ENCODE measurements at regions not wholly inside any gene's neighbourhood (a gene's known extent, or its start where the extent isn't known, plus 50 kb on each side); places are given as distances from the start of the nearest gene placed in this dataset.

DNA sequence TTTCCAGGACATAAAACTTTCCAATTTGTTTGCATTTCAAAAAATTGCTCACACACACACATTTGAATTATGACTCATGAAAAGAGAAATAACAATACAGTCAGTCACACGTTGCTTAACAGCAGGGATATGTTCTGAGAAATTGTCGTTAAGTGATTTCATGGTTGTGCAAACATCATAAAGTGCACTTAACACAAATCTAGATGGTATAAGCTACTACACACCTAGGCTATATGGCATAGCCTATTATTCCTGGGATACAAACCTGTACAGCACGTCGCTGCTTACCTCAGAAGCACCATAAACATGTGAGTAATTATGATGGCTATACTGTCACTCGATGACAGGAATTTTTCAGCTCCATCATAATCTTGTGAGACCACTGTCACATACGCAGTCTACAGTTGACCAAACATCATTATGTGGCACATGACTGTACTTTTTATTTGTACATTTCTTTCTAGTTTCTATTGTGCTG, 378.2 kb downstream of the ACTL7B start:
- peak; percentile 89 for DNase-seq (ENCODE audit: low read depth, low spot score)
- peak overlapping the region; percentile 89 for H3K27ac ChIP-seq

GRCh38 chr9:108476574-108476973, 379.2 kb downstream of the ACTL7B start:
- peak overlapping the region; percentile 89 for H3K27ac ChIP-seq

GRCh38 chr9:108475813-108476212, 380.0 kb downstream of the ACTL7B start:
- no peak for DNase-seq (ENCODE audit: low read depth, low spot score)
- H3K27ac ChIP-seq = peak overlapping the region; percentile 89

More at GRCh38 chr9:108476574-108476973, 379.2 kb downstream of the ACTL7B start:
- no peak for DNase-seq (ENCODE audit: low read depth, low spot score)

GRCh38 chr9:108474356-108474755, 381.4 kb downstream of the ACTL7B start:
- DNase-seq (ENCODE audit: low read depth, low spot score) = no peak
- peak overlapping the region; percentile 80 for H3K27ac ChIP-seq

GRCh38 chr9:108473209-108474112, 382.3 kb downstream of the ACTL7B start:
- peak; percentile 60 for DNase-seq (ENCODE audit: low read depth, low spot score)

DNA sequence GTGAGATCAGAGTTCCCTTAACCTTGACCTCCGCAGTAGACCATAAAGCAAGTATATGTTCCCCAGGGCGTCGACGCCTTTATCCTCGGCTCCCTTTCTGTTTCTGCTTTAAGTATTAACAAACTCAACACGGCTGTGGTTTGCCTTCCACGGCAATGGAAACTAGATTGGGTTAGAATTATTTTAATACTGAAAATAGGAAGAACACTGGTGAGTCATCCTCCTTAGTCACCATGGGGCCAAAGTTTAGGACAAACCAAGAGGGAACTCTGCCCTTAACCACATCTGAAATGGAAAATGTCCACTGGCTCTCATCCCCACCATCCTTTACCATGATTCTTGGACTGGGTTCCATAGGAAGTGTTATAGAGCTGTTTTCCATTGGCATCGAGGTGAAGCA, 386.1 kb downstream of the ACTL7B start:
- no peak for DNase-seq (ENCODE audit: low read depth, low spot score)

More at GRCh38 chr9:108473209-108474112, 382.3 kb downstream of the ACTL7B start:
- H3K27ac ChIP-seq = peak overlapping the region; percentile 80

DNA sequence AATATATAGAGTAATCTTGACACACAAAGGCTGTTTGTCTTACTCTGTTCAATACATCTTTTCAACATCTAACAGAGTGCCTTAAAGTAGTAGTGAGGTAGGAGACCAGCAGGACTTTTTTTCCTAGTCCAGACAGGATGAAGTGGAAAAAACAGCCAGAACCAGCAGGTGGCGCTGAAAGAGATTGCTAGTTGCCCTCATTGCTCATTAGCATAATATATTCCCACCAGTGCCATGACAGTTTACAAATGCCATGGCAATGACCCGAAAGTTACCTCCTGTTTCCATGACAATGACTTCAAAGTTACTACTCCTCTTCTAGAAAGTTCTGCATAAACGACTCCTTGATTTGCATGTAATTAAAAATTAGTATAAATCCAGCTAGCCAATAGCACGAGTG, 387.4 kb downstream of the ACTL7B start:
- no peak overlapping the region for H3K27ac ChIP-seq
- DNase-seq (ENCODE audit: low read depth, low spot score) = no peak

More for the DNA sequence above, 386.1 kb downstream of the ACTL7B start:
- no peak overlapping the region for H3K27ac ChIP-seq

DNA sequence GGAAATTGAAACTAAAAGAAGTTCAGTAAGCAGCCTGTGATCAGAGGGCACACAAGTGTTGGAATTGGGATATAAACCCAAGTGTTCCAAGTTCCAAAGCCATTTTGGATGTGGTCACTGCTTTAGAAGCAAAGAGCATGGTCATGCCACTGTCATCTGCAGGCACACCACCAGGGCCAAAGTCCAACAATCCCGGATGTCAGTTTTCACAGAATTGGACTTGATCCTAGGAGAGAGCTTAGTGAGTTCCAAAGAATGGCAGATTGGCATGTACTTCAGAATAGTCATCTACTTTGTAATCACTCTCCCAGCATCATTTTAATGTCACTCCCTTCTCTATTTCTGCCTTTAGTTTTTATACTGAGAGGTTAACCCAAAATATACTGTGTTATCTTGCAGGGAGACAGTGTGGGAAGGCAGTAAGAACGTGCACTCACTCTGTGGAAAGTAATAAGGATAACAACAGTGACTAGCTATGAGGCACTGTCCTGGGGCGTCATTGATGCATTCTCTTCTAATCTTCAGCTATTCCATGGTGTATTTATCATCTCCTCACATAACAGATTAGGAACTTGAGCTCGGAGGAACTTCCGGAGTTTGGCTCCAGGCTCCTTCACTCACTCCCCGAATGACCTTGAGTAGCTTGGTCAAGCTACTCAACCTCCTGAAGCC, 388.0 kb downstream of the ACTL7B start:
- no peak overlapping the region for H3K27ac ChIP-seq
- no peak for DNase-seq (ENCODE audit: low read depth, low spot score)

DNA sequence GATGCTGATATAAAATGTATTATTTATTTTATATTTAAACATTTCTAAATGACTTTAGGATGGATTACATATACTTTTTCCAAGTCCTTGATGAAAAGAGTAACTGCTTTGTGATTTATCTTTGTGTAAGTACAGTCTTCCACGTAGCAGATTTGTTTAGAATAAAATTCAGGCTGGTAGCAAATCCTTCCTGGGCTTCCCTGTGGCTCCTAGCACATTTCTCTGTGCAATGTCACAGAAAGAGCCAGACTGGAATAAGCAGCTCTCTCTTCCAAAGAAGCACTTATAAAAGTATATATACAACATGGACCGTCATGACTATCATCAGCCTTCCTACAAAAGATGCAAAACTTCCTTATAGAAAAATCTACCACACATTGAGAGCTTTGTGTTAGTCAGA, 388.6 kb downstream of the ACTL7B start:
- DNase-seq (ENCODE audit: low read depth, low spot score) = no peak
- H3K27ac ChIP-seq = no peak overlapping the region

DNA sequence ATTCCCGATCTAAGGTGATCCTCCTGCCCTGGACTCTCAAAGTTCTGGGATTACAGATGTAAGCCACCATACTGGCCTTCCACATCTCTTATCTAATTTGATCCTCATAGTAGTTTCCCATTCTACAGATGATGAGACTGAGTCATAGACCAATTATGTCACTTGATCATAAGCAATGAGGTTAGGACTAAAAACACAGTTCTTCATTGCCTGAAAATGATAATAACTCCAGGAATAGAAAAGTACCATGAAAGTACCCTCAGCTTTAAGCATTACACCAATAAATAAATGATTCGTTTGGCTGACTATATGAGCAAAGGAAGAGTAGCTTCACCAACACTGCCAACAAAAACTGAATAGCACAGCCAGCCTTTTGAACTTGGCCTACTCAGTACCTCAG, 389.5 kb downstream of the ACTL7B start:
- H3K27ac ChIP-seq = no peak overlapping the region
- DNase-seq (ENCODE audit: low read depth, low spot score) = no peak

DNA sequence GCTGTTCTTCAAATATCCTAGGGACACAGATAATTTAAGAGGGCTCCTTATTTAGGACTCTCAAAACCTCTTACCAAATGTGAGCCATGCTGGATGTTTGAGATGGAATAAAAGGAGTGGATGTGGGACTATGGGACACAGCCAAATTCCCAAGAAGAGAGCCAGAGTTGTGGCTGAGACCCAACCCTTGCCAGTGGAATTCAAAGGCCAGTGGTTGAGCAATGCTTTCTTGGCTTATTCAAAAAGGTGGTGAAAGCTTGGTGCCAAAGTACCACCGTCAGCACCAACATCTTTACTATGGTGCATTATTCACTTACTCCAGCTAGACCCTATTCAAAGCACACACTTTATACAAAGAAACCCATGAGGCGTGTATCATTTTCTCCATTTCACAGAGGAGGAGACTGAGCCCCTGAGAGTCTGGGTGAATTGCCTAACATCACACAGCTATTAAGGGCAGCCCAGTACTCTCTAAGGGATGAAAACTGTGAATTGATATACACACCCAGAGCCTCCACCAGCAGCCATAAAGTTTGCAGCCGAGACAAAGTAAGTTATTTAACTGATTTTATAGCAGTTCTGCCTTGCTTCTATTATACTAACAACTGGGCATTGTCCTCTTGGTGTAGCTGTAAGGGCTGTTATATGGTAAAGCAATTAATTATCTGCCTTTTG, 391.7 kb downstream of the ACTL7B start:
- DNase-seq (ENCODE audit: low read depth, low spot score) = no peak
- H3K27ac ChIP-seq = no peak overlapping the region

DNA sequence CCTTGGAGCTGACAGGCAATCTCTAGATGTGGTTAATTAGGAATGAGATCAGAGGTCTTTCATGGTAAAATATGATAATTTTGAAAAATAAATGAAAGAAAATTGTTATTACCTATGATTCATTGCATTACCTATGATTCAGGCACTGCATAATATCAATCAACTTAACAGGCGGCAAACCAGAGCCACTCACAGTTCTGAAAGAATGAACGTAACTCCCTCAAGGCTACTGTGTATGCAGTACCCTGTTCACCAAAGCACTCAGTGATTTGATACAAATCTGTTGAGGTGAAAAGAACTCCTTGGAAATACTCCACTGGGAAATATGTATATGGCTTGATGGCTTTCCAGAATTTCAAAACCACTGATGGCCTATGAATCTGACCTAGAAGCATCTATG, 398.9 kb downstream of the ACTL7B start:
- H3K27ac ChIP-seq = no peak overlapping the region
- DNase-seq (ENCODE audit: low read depth, low spot score) = no peak

- DNase-seq (ENCODE audit: low read depth, low spot score) = no peak
- H3K27ac ChIP-seq = peak overlapping the region; percentile 80
Measured at GRCh38 chr9:108445431-108446071, 410.2 kb downstream of the ACTL7B start.

DNA sequence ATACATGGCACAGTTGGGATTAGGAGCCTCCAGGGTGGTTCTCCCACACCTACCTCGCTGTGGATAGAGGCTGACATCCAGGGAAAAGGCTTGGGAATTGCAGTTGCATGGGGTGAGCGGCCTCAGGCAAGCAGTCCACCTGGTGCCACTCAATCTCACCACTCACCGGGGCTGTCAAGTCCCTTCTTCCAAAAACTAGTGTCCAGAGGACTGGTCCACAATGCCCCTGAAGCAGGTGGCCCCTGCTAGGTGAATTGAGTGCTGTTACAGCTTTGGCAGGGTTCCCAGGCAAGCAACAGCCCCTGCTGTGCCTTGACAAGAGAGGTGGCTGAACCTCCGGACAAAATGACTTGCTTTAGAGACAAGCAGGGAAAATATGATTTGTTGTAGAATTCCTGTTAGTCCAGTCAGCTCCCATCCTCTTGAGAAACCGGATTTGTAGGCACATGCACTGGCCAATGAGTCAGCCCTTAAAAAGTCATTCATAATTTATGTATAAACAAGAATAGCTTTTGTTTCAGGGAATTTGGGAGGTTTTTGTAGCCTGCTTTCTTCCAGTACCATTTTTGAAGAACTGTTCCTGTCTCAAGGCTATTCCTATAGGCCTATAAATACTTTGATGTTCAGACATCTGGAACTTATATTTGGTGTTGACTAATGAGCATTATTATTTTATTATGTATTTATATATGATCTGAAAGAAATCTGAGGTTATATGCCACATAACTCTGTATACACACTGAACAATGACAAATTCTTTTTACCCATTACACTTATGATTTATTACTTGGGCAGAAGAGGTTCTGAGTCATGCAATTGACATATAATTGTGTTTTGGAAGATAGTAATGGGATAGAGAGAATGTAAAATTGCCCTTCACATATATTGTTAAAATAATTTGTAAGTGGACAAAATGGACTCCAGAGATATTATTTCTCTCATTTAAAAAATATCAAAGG, 411.1 kb downstream of the ACTL7B start:
- H3K27ac ChIP-seq = peak overlapping the region; percentile 80
- peak; percentile 83 for DNase-seq (ENCODE audit: low read depth, low spot score)

GRCh38 chr9:108443741-108444140, 412.0 kb downstream of the ACTL7B start:
- DNase-seq (ENCODE audit: low read depth, low spot score) = no peak
- peak overlapping the region; percentile 80 for H3K27ac ChIP-seq

DNA sequence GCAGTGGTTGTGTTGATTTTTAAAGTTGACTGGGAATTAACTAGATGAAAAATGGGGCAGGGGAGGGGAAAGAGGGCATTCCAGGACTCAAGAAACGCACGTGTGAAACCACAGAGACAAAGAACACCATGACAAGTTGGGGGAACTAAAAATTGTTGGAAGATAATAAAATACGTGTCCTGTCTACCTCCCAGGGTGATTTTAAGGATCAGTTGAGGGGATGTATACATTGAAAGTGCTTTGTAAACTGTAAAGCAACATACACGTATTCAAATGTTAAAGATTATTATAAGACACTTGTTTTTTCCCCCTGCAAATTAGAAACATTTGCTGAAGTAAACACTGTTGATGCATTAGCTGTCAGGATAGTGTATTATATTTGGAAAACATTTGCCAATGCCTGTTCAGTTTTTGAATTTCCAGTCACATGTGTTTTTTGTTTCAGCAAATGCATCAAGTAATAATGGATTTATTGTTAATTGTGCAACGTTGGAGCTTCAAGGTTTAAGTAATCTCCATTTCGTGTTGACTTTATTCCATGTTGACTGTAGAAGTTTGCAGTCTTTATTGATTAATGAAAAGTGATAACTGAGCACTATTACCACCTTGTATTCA, 412.7 kb downstream of the ACTL7B start:
- peak overlapping the region; percentile 80 for H3K27ac ChIP-seq
- DNase-seq (ENCODE audit: low read depth, low spot score) = no peak

DNA sequence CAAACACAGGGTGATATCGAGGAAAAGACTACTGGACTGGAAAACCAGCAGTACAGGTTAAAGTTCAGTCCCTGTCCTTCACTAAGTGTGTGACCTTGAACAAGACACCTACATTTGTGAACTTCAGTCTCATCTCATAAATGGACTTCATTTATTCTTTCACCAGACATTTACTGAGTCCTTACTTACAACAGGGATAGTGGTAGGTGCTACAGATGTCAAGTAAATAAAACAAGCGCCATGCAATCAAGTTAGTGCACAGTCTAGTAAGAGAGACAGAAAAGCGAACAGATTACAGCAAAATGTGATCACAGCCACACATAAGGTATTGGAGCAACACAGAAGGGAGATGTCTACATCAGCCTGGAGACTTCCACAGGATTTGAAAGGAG, 413.2 kb downstream of the ACTL7B start:
- DNase-seq (ENCODE audit: low read depth, low spot score) = no peak
- no peak overlapping the region for H3K27ac ChIP-seq

DNA sequence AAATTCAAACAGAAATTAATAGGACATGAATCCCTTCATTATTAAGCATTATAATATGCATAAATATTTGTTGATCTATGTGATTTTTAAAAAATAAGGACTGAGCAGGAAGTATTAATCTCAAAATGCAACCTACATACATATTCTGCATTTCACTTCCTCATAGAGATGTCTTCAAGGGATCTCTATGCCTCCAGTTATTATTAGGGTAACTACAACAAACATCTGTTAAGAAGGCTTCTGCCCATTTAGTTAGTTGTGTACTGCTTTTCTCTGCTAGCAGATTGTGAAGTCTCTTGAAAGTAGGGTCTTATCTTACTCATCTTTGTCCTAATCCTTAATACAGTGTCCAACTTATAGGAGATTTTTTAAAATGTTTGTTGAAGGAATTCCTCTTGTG, 414.1 kb downstream of the ACTL7B start:
- no peak for DNase-seq (ENCODE audit: low read depth, low spot score)
- H3K27ac ChIP-seq = no peak overlapping the region

- no peak overlapping the region for H3K27ac ChIP-seq
- DNase-seq (ENCODE audit: low read depth, low spot score) = no peak
Measured at GRCh38 chr9:108441251-108441650, 414.5 kb downstream of the ACTL7B start.

Data from epithelial cell of prostate (primary cell).